Kidney epithelial cell (primary cell): ENCODE measurements at regions not wholly inside any gene's neighbourhood (a gene's known extent, or its start where the extent isn't known, plus 50 kb on each side); places are given as distances from the start of the nearest gene placed in this dataset.

Experiments used
- DNase-seq: peaks from one replicate; pipeline ENCODE4 v3.0.0-alpha.2; 2010; ENCODE audit warnings: low read depth
- H3K27me3 ChIP-seq: 2 replicates; pipeline ENCODE4 v1.6.0; 2011; ENCODE audit warnings: low read length; ENCODE audit not compliant: control insufficient read depth, insufficient read depth
- H3K36me3 ChIP-seq: 2 replicates; pipeline ENCODE4 v1.5.1; 2011; ENCODE audit warnings: low read length; ENCODE audit not compliant: control insufficient read depth, insufficient read depth
- H3K4me3 ChIP-seq: 2 replicates; pipeline ENCODE4 v1.5.1; 2011; ENCODE audit warnings: low read depth, mild to moderate bottlenecking, control low read depth, low read length
- CTCF ChIP-seq: IDR thresholded peaks from 2 replicates; pipeline ENCODE4 v1.5.1; 2011; ENCODE audit warnings: mild to moderate bottlenecking, moderate library complexity, low read length, control low read depth, inconsistent platforms; ENCODE audit not compliant: insufficient read depth, poor library complexity, severe bottlenecking

- DNase-seq: no peak
- Histone ChIP-seq H3K36me3 (no peaks in the 10 kb centered on the region), H3K4me3 (no peak overlapping the region), H3K27me3 (no peaks in the 10 kb centered on the region)
- TF ChIP-seq CTCF: no peak
Observed at GRCh38 chr17:15085890-15086677, 179.0 kb downstream of the PMP22 start.

DNA sequence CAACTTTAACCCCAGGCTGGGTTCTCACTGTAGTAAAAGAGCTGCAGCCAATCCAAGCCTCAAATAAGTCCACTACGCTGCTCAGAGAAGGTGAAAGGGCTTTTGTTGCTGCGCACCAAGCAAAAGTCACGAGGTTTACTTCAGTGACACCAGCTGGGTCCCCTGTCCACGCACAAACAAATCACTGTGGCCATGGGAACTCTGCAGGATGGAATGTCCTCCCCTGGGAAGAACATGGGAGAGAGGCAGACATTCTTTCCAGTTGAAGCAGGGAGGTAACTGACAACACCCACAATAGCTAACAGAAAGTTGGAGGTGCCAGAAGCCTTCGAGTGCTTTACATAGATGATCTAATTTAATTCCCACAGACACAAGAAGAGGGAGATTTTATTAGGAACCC lies 181.9 kb downstream of the PMP22 start:
- no peak for DNase-seq
- Histone ChIP-seq H3K36me3 (no peaks in the 10 kb centered on the region), H3K27me3 (no peaks in the 10 kb centered on the region), H3K4me3 (no peak overlapping the region)
- no peak for TF ChIP-seq CTCF

GRCh38 chr17:15081008-15081407 lies 184.1 kb downstream of the PMP22 start:
- no peak for TF ChIP-seq CTCF
- no peaks in the 10 kb centered on the region for H3K36me3 ChIP-seq
- H3K27me3 ChIP-seq: no peaks in the 10 kb centered on the region
- DNase-seq: no peak
- no peak overlapping the region for H3K4me3 ChIP-seq

GRCh38 chr17:15078570-15078969 lies 186.6 kb downstream of the PMP22 start:
- DNase-seq: no peak
- Histone ChIP-seq H3K4me3 (no peak overlapping the region), H3K27me3 (no peaks in the 10 kb centered on the region), H3K36me3 (no peaks in the 10 kb centered on the region)
- no peak for TF ChIP-seq CTCF

DNA sequence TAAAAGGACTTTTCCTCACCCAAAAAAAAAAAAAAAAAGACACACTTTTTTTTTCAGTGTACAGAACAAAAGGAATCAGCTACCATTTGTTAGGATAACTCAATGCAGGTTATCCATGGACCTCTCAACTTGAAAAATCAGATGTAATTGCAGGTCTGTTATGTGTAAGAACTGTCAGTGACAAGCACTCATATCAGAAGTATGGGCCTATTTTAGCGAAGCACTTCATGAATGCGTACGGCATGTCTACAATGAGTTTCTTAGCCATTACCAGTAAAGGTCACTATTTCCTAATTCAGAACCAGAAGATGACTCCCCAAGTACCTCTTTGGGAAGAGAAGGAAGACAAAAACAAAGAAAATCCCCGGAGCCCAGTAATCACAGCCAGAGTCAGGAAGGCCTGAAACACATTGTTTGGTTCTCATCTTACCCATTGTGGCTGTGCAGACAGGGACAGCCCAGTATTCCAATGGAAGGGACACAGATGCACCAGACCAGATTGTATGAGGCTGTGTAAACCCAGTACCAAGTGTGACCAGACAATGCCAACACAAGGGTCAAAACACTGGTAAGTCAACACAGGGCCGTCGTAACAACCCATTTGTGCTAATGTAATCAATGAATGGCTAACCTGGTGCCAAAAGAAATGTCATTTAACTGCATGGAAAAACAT lies 188.0 kb downstream of the PMP22 start:
- Histone ChIP-seq H3K36me3 (no peaks in the 10 kb centered on the region), H3K4me3 (no peak overlapping the region), H3K27me3 (no peaks in the 10 kb centered on the region)
- TF ChIP-seq CTCF: no peak
- DNase-seq: no peak
